IPS-NIHi11 (cell line): ENCODE measurements at regions not wholly inside any gene's neighbourhood (a gene's known extent, or its start where the extent isn't known, plus 50 kb on each side); places are given as distances from the start of the nearest gene placed in this dataset.

Experiments
- DNase-seq: peaks from one replicate; pipeline ENCODE4 v3.0.0; 2012; ENCODE audit warnings: mixed read lengths, low spot score

DNA sequence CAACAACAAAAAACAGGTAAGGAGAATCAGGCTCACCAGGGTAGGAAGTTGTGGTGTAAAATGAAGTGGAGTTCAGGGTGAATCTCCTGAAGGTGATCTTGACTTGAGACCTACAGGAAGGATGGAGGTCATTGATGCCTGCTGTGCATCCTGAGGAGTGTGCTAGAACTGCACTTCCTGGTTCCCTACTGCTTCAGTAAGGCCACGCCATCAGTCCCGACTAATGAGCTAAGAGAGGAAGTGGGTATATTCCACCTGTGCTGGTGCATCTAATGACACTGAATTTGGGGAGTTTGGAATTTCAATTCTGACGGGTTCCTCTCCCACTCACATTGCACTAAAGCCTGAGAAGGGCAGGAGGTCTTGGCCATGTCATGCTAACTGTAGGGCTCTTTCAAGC lies 349.3 kb upstream of the SLC14A2 start:
- DNase-seq = no peak

DNA sequence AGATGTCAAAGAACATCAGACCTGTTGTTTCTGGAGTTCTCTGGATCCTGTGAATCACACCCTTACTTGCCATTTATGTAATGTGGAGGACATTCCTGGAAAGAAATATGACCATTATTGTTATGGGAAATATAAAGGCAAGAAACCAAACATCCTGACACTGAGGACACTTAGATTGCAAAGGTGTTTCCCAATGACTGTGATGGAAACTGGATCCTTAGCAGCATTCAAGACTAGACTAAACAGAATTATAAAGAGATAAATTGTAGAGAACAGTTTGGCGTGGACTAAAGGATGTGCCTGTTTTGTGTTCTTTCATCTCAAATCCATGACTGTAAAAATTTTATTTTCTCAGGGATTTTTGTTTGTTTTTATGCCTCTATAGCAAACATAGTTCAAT lies 347.7 kb upstream of the SLC14A2 start:
- DNase-seq = no peak

DNA sequence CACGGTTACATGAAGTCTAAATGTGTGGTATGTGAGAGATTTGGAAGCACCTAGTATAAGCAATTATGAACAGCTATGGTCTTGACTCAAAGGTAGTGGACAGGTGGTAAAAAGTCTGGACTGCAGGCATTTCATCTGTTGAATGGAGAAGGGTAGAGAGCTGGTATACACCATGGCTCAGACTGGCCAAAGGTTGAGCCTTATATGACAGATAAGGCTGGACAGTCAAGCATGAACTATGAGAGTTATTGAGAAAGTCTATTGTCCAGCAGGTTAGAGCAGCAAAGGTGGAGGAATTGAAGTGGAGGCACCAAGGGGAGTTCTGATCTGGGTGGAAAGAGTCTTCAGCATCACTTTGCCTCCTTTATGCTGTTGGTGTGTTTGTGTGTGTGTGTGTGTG lies 346.7 kb upstream of the SLC14A2 start:
- no peak for DNase-seq

DNA sequence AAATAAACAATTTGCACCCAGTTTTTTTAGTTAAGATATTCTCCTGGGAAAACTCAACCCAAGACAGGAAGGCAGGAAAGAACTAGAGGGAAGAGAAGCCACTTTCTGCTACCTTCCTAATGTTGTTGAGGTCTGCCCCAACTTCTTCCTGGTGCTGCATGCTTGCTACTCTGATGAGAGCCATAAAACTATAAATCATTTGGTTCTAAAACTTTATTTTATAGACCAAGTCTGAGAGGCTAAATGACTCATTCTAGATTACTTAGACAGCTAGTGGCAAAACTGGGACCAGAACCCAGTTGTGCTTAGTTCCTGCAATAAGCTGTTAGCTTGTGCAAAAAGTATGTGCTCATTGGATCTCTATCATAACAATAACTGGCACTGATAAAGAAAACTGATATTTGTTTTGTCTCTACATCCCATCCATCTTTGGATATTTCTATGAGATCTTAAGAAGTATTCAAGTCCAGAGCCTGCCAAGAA lies 344.9 kb upstream of the SLC14A2 start:
- DNase-seq = no peak

DNA sequence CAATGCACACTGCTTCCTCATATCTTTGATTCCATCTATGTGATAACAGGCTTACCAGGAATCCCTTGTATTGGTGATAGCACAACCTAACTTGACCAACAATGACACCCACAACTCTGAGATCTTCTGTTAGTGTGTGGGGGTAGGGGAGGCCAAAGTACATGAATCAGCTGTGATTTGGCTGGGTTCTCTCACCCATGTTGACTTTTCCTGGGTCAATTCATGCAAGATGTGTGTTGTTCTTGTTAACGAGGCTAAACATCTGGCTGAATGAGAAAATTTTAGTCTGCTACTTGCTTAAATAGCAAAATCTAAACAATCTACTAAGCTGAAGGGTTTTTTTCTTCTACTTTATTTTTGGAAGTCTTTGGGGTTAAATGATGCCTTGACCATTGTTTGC lies 341.2 kb upstream of the SLC14A2 start:
- no peak for DNase-seq

DNA sequence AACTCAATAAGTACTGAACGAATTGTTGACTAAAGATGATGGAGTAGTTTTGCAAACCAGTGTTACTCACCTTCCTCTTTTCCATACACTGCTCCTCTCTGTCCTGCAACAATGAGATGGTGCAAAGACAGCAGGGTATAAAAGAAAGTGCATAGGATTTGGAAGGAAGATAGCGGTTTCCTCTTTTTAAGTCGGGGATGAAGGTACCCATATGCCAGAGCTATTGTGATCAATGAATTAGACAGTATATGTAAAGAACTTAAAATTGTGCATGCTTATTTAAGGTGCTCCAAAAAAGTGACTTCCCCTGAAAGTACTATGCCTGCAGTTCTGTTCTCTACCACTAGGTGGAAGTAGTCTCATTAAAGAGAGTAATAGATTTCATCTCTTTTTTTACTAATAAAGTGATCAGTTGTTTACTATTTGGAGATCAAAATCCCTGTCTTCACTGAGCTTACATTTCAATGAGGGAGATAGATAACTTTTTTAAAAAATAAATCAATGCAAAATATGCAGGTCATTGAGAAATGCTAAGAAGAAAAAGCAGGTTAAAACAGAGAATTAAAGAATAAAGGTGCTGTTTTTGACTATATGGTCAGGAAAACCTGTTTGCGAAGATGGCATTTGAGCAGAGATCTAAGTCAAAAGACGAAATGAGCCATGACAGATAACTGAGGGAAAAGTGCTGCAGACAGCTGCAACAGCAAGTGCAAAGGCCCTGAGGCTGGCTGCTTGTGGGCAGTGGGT lies 339.7 kb upstream of the SLC14A2 start:
- no peak for DNase-seq

DNA sequence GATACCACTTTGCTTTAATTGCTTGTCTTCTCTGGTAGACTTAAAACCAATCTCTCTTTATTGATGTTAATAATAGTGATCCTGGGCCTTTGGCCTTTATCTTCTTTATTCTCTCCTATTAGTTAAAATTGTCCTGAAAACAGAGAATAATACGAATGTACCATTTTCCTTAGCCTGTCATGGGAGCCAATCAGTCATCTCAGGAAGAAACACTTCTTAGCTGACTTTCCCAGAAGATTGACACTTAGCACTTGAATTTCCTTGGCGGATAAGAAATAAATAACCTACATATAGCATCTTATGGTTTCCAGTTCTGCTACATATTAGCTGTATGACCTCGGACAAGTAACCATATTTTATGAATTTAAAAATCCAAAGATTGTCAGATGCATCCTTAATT lies 338.4 kb upstream of the SLC14A2 start:
- DNase-seq = no peak

DNA sequence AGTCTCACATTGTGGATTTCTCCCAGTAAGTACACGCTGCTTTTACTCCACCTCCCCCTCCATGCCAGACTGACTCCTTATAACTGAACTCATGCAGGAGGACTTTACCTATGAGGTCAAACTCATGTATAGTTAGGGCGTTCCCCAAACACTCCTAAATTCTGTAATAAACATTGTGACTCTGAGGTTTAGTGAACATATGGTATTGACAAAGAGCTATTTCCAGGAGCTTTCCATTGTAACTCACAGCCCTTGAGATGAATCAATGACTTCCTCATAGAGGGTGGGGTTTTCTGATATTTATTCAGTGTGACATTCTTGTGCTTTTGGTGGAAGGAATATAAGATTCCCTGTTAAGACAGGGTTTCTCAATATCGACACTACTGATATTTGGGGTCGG lies 337.4 kb upstream of the SLC14A2 start:
- DNase-seq = no peak

DNA sequence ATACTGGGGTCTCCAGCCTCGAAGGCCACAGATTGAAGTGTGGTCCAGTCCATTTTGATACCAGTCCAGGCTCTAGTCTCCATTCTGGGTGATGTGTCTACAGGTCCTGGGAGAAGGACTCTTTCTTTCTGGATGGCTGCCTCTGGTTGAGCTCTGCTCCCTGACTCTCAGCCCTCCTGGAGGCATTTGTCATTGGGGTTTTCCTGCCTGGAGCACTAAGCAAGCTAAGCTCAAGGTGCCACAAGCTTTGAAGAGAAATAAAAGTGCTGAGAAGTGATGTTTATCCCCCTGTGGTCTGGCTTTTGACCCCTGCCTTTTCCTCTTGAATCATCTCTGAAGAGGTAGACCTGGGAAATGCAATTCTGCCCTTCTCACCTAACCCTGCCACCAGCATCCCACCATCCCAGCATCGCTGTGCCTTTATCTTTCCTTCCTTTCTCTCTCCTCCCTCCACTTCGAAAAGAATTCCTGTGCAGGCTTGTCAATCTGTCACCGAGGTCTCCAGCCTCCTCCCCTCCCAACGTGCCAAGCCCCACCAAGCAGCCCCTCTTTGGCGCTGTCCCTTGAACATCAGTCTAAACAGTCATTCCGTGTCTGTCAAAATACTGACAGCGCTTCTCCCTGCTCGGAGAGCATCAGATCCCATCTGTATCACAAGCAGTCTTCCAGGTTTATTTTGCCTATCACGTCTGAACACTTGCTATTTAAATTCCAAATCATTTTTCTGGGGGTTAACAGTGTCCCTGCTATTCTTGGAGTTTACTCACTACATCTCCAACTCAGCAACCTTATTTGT lies 334.6 kb upstream of the SLC14A2 start:
- no peak for DNase-seq

DNA sequence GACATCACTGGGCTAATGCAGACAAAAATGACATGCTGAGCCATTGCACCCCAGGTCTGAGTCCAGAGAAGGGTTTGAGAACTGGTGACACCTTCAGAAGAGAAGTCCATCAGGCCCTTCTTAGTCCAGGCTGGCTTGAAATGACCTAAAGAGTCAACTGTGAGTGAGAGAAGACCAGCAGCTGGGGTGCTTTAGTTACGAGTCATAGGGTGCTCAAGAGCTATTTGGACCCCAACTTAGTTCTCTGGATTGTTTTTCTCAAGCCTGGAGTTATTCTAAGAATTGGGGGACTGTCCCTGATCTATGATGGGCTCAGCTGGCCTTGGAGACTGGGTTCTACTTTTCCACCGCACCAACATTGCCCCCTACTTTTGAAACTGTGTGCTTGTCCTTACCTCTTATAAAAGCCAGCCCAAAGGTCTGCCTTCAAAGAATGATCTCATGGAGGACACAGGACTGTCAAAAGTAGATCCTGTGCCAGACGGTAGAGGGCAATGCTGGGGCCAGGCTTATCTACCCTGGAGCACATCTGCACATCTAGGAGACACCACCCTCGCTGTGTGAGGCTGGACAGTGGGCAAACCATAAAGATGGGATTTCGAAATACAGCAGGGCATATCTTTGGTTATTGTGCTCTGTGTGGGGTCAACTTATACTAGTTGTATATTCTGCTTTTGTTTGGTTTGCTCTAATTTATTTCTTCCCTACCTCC lies 333.0 kb upstream of the SLC14A2 start:
- no peak for DNase-seq

DNA sequence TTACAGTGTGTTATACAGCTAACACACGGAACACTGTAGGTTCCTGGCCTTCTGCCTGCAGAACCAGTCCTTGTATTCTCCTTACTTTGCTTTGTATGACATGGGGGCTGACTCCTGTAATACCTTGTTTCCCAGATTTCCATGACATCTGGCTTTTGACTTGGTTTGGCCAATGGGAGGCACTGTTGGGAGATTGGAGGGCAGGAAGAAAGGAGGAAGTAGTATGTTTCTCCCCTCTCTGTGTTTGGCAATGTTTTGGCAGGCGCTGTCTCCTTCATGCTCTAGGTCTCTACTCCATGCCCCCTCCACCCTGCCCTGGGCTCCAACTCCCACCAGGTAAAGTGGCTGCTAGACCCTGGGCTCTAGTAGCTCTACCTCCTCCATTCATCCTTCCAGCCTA lies 331.1 kb upstream of the SLC14A2 start:
- DNase-seq = peak; percentile 23

DNA sequence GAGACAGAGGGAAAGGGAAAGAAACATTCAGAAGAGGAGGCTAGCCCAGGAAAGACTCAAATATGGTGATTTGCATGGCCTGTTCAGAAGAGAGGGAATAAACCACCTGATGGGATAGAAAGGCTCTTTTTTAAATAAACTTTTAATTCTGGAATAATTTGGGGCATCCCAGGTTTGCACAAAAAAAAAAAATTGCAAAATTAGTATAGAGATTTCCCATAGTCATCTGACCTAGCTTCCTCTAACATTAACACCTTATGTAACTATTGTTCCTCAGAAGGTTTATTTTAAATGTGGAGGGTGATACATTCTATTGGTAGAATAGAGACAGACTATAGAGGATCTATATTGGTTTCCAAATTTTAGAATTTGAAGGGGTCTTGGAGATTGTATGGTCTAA lies 330.4 kb upstream of the SLC14A2 start:
- DNase-seq = no peak

DNA sequence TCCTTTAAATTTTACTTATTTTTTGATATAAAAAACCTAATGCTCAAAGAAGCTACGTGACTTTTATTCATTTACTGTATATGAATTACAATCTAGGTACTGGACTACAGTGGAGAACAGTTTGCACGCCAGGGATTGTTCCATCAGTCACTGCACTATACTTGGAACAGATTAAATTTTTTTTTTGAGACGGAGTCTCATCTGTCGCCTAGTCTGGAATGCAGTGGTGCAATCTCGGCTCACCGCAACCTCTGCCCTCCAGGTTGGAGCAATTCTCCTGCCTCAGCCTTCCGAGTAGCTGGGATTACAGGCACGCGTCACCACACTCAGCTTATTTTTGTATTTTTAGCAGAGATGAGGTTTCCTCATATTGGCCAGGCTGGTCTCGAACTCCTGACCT lies 330.0 kb upstream of the SLC14A2 start:
- DNase-seq = no peak

DNA sequence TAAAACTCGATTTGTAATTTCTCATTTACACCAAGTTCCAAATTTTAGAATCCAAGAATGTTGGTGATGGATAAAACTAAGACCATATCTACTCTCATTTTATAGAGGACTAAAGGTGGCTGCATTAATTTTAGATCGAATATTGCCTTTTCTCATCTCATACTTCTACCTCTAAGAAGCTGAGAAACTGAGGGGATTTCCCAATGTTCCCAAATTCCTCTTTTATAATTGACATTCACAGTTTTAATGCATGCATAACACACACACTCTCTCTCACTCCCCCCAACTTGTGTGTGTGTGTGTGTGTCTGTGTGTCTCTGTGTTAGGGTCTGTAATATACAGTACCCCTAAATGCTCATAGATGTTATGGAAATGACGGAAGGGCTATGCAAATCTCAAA lies 328.8 kb upstream of the SLC14A2 start:
- DNase-seq = no peak

DNA sequence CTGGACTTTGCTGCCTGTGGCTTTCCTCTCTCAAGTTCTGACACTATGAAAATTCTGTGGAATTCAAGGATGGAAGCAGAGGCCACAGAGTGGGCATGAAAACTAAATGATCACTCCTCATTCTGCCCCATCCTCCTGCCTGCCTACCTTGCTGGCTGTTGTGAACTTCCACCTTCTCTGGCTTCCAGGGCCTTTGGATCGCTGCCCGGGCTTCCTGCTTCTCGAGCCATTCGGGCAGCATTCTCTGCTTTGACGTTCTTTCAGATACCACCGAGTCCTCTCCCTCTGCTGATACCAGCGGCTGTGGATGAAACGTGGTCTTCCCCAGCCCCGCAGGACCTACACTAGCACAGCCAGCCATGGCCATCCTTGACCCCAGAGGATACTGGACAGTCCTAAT lies 327.7 kb upstream of the SLC14A2 start:
- no peak for DNase-seq

DNA sequence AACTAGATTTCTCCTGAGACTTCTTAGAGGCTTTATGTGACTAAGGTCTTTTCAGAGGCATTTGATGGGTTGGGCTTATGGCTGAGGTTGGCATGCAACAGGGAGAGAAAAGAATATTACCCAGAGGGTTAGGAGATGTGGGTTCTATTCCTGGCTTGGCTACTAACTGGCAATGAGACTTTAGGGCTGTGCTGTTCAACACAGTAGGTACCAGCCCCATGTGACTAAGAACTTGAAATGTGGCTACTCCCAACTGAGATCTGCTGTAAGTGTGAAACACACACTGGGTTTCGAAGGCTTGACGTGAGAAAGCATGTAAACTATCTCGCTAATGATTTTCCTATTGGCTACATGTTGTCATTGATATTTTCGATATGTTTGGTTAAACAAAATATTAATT lies 324.9 kb upstream of the SLC14A2 start:
- DNase-seq = no peak

DNA sequence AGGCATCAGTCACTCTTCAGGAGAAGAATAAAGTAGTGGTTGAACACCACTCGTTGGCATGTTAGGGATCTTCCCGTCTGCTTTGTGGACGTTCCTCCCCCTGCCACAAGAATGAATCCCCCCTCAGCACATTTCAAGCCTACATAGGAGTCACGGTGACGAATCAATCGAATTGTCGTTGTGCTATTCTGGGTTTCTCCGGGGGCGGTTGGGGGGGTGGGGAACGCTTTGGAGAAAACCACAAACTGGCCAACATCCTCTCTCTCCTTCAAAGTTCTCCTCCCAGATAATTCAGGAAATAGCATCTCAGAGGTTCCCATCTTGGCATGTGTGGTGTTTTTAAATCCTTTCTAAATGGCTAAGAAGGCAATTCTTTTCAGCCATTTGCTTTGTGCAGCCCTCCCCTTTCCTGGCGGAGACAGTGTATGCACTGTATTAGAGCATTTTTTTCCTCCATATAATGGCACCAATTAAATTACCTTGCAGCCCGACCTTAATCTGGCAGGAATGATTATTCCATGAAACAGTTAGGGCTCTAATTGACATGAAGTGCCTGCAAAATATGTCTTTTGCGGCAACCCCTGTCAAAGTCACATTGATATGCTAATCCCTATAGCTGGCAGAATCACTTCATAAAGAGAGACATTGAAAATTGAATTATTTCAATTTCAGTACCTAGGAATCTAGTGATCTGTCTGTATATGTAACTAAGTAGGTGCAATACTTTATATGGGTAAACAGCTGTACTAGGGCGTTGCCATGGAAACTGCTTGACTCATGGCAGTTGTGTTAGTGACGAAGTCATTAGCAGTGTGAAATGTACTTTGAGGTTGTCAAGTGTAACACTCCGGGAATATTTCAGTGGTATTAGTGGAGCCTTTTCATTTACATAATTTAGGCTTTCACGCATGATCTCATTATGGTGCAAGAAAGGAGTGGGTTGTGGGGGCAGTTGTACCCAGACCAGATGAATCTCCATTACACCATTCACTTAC lies 323.4 kb upstream of the SLC14A2 start:
- DNase-seq = no peak

DNA sequence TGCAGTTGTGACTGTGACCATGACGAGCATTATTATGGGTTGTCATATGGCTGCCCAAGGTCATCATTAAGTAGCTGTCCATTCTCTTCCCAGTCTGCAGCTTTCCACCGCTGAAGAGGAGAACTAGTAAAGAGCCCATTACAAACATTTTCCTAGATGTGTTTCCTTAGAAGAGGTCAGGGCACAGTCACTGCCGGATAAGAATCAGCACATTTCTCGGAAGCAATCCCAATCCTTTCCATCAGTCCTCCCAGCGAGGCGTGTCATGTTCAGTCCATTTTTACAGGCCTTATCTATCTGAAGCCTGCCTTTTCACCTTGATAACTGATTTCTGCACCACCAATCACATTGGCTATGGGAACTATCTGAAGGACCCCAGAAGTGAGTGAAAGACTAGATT lies 319.9 kb upstream of the SLC14A2 start:
- no peak for DNase-seq

DNA sequence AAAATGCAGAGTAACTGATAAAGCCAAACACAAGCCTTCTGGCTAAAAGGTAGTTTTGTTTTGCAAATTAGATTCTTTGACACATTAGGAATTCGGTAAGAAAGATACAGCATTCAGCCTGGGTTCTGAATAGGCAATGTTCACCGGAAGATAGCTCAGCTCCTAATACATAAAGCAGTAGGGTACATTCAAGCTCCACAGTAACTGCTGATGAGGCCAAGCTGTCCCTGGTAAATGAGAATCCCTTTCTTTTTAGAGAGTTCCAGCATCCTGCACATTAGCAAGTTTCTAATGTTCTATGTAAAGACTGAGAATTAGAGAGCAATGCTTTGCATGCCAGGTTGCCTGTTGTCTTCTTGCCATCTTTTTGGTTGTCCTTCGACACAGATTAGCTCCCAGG lies 316.3 kb upstream of the SLC14A2 start:
- DNase-seq = no peak

DNA sequence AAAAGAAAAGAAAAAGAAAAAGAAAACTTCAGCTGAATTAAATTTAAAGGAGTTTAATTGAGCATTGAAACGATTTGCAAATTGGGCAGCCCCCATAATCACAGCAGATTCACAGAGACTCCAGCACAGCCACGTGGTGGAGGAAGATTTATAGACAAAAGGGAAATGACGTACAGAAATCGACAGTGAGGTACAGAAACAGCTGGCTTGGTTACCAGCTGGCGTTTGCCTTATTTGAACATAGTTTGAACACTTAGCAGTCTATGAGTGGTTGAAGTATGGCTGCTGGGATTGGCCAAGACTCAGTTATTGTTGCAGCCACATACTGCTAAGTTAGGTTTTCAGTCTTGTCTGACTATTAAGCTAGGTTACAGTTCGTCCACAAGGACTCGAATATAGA lies 312.2 kb upstream of the SLC14A2 start:
- no peak for DNase-seq

DNA sequence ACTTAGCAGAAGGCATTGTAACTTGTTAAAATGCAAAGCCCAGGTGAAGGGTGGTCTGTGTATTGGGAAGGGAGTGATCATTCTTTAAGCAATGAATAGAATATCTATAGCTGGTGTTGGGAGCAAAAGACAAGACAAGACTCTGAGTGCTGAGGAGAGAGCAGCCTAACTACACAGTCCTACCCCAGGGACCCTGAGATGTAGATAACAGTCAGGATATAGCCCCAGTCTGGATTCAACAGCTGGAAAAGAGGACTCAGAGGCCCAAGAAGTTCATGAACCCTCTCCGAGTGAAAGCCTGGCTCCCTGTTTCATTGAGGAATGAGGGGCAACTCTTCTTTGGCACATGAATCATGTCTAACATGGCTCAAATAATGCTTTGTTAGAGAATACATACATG lies 310.7 kb upstream of the SLC14A2 start:
- no peak for DNase-seq
